A549 (cell line): ENCODE measurements at regions not wholly inside any gene's neighbourhood (a gene's known extent, or its start where the extent isn't known, plus 50 kb on each side); places are given as distances from the start of the nearest gene placed in this dataset.

Experiments used
- RNF2 ChIP-seq: fragments of 200-600 bp; sonication (generic); IDR thresholded peaks from 2 replicates; pipeline ENCODE4 v1.6.1; 2016; ENCODE audit warnings: low read depth, mild to moderate bottlenecking, antibody characterized with exemption, moderate library complexity, borderline replicate concordance
- TF ChIP-seq, protein P1 (sequence below): fragments of >200 bp; sonication (Bioruptor Twin); formaldehyde crosslinking; IDR thresholded peaks from 3 replicates; pipeline ENCODE4 v1.5.1; 2016
- TF ChIP-seq, protein P2 (sequence below): fragments of 200-600 bp; sonication (generic); IDR thresholded peaks from 2 replicates; pipeline ENCODE4 v1.6.1; 2016; ENCODE audit warnings: antibody characterized with exemption, mild to moderate bottlenecking, moderate library complexity
- TF ChIP-seq, protein P3 (sequence below): fragments of 450-650 bp; IDR thresholded peaks from 2 replicates; pipeline ENCODE4 v1.6.1; 2014; ENCODE audit warnings: antibody characterized with exemption

DNA sequence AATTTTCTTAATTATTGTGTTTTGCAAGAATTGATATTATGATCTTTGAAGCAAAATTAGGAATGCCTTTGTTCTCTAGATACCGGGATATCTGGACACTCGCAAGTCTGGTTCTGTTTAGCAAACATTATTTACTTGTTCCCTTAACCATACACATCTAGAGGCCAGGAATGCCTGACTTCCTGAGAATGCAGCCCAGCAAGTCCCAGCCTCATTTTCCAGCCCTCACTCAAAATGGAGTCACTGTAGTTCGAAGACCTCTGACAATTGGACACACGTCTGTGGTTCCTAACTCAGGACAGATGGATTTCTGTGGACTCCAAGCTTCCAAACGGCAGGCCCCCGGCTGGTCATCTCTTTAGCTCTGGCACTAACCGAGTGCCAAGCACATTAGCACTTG, 355.4 kb upstream of the RBFOX1 start:
- TF ChIP-seq, protein P1, sequence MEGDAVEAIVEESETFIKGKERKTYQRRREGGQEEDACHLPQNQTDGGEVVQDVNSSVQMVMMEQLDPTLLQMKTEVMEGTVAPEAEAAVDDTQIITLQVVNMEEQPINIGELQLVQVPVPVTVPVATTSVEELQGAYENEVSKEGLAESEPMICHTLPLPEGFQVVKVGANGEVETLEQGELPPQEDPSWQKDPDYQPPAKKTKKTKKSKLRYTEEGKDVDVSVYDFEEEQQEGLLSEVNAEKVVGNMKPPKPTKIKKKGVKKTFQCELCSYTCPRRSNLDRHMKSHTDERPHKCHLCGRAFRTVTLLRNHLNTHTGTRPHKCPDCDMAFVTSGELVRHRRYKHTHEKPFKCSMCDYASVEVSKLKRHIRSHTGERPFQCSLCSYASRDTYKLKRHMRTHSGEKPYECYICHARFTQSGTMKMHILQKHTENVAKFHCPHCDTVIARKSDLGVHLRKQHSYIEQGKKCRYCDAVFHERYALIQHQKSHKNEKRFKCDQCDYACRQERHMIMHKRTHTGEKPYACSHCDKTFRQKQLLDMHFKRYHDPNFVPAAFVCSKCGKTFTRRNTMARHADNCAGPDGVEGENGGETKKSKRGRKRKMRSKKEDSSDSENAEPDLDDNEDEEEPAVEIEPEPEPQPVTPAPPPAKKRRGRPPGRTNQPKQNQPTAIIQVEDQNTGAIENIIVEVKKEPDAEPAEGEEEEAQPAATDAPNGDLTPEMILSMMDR: no peak
- TF ChIP-seq, protein P2, sequence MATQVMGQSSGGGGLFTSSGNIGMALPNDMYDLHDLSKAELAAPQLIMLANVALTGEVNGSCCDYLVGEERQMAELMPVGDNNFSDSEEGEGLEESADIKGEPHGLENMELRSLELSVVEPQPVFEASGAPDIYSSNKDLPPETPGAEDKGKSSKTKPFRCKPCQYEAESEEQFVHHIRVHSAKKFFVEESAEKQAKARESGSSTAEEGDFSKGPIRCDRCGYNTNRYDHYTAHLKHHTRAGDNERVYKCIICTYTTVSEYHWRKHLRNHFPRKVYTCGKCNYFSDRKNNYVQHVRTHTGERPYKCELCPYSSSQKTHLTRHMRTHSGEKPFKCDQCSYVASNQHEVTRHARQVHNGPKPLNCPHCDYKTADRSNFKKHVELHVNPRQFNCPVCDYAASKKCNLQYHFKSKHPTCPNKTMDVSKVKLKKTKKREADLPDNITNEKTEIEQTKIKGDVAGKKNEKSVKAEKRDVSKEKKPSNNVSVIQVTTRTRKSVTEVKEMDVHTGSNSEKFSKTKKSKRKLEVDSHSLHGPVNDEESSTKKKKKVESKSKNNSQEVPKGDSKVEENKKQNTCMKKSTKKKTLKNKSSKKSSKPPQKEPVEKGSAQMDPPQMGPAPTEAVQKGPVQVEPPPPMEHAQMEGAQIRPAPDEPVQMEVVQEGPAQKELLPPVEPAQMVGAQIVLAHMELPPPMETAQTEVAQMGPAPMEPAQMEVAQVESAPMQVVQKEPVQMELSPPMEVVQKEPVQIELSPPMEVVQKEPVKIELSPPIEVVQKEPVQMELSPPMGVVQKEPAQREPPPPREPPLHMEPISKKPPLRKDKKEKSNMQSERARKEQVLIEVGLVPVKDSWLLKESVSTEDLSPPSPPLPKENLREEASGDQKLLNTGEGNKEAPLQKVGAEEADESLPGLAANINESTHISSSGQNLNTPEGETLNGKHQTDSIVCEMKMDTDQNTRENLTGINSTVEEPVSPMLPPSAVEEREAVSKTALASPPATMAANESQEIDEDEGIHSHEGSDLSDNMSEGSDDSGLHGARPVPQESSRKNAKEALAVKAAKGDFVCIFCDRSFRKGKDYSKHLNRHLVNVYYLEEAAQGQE: no peak
- no peak for TF ChIP-seq RNF2
- TF ChIP-seq, protein P3, sequence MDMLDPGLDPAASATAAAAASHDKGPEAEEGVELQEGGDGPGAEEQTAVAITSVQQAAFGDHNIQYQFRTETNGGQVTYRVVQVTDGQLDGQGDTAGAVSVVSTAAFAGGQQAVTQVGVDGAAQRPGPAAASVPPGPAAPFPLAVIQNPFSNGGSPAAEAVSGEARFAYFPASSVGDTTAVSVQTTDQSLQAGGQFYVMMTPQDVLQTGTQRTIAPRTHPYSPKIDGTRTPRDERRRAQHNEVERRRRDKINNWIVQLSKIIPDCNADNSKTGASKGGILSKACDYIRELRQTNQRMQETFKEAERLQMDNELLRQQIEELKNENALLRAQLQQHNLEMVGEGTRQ: no peak
